ENCODE measurements at regions not wholly inside any gene's neighbourhood (a gene's known extent, or its start where the extent isn't known, plus 50 kb on each side); places are given as distances from the start of the nearest gene placed in this dataset.

- H3K4me3 ChIP-seq (ENCODE audit: low read depth, low read length) = no peak overlapping the region
- no peaks in the 10 kb centered on the region for H3K36me3 ChIP-seq (ENCODE audit: control insufficient read depth, insufficient read depth, low read length)
- no peak for DNase-seq (ENCODE audit: low read depth)
- H3K27me3 ChIP-seq (ENCODE audit: control insufficient read depth, insufficient read depth, low read length) = no peaks in the 10 kb centered on the region
- no peak for TF ChIP-seq CTCF (IDR thresholded peaks at IDR 0.05; ENCODE audit: insufficient read depth, low read length, poor library complexity, severe bottlenecking)
These were observed 140.5 kb upstream of the TARS1 start for GRCh38 chr5:33300209-33300742.

GRCh38 chr5:33303579-33304095 lies 137.1 kb upstream of the TARS1 start:
- no peak for DNase-seq (ENCODE audit: low read depth)
- H3K27me3 ChIP-seq (ENCODE audit: control insufficient read depth, insufficient read depth, low read length) = no peaks in the 10 kb centered on the region
- H3K4me3 ChIP-seq (ENCODE audit: low read depth, low read length) = no peak overlapping the region
- H3K36me3 ChIP-seq (ENCODE audit: control insufficient read depth, insufficient read depth, low read length) = no peaks in the 10 kb centered on the region
- no peak for TF ChIP-seq CTCF (IDR thresholded peaks at IDR 0.05; ENCODE audit: insufficient read depth, low read length, poor library complexity, severe bottlenecking)

GRCh38 chr5:33304601-33305000 lies 136.2 kb upstream of the TARS1 start:
- no peak for TF ChIP-seq CTCF (IDR thresholded peaks at IDR 0.05; ENCODE audit: insufficient read depth, low read length, poor library complexity, severe bottlenecking)
- DNase-seq (ENCODE audit: low read depth) = no peak
- Histone ChIP-seq H3K4me3 (ENCODE audit: low read depth, low read length) (no peak overlapping the region), H3K27me3 (ENCODE audit: control insufficient read depth, insufficient read depth, low read length) (no peaks in the 10 kb centered on the region), H3K36me3 (ENCODE audit: control insufficient read depth, insufficient read depth, low read length) (no peaks in the 10 kb centered on the region)

- H3K27me3 ChIP-seq (ENCODE audit: control insufficient read depth, insufficient read depth, low read length) = no peaks in the 10 kb centered on the region
- H3K4me3 ChIP-seq (ENCODE audit: low read depth, low read length) = no peak overlapping the region
- DNase-seq (ENCODE audit: low read depth) = no peak
- no peak for TF ChIP-seq CTCF (IDR thresholded peaks at IDR 0.05; ENCODE audit: insufficient read depth, low read length, poor library complexity, severe bottlenecking)
- no peaks in the 10 kb centered on the region for H3K36me3 ChIP-seq (ENCODE audit: control insufficient read depth, insufficient read depth, low read length)
These were observed 135.2 kb upstream of the TARS1 start for GRCh38 chr5:33305572-33305971.

GRCh38 chr5:33306758-33307157 lies 134.0 kb upstream of the TARS1 start:
- TF ChIP-seq CTCF (IDR thresholded peaks at IDR 0.05; ENCODE audit: insufficient read depth, low read length, poor library complexity, severe bottlenecking) = no peak
- H3K36me3 ChIP-seq (ENCODE audit: control insufficient read depth, insufficient read depth, low read length) = no peaks in the 10 kb centered on the region
- DNase-seq (ENCODE audit: low read depth) = no peak
- no peak overlapping the region for H3K4me3 ChIP-seq (ENCODE audit: low read depth, low read length)
- no peaks in the 10 kb centered on the region for H3K27me3 ChIP-seq (ENCODE audit: control insufficient read depth, insufficient read depth, low read length)

GRCh38 chr5:33308586-33308985 lies 132.2 kb upstream of the TARS1 start:
- no peak for DNase-seq (ENCODE audit: low read depth)
- no peaks in the 10 kb centered on the region for H3K27me3 ChIP-seq (ENCODE audit: control insufficient read depth, insufficient read depth, low read length)
- H3K36me3 ChIP-seq (ENCODE audit: control insufficient read depth, insufficient read depth, low read length) = no peaks in the 10 kb centered on the region
- no peak for TF ChIP-seq CTCF (IDR thresholded peaks at IDR 0.05; ENCODE audit: insufficient read depth, low read length, poor library complexity, severe bottlenecking)
- H3K4me3 ChIP-seq (ENCODE audit: low read depth, low read length) = no peak overlapping the region

All from kidney epithelial cell (primary cell).